Heart left ventricle (tissue), 13 donors: ENCODE measurements at regions not wholly inside any gene's neighbourhood (a gene's known extent, or its start where the extent isn't known, plus 50 kb on each side); places are given as distances from the start of the nearest gene placed in this dataset.

Experiments
- CTCF ChIP-seq, 12 donors: fragments of 200-600 bp; sonication (generic) in 4 of 12; IDR thresholded peaks; one replicate each; pipeline versions ENCODE4 v1.5.0 to v1.8.0; 2018 to 2022; ENCODE audit warnings: antibody characterized with exemption in 12 of 12, mild to moderate bottlenecking in 5 of 12
- POLR2A ChIP-seq, 2 donors: fragments of 450-650 bp; IDR thresholded peaks; one replicate each; pipeline ENCODE4 v1.6.1; 2017; ENCODE audit warnings: antibody characterized with exemption in 2 of 2, mild to moderate bottlenecking in 2 of 2, moderate library complexity in 2 of 2
- donor health status: ischemic (EF 13 %, LVEDD 7.1; RV severe dilation, severe dysfunction).
- donor health status: DM: no; HTN: yes; CAD: no.
- donor health status: DM: no; HTN: no; CAD: no.
- donor health status: ischemic (EF 25% LVEDD 6.9; RV normal size, moderate dysfunction).
- donor health status: ischemic (EF 25% LVEDD 5.7; RV mildly dilated, moderate dysfunction).
- donor health status: ischemic (EF 35%, LVEDD 5.7; RV mildly dilated, moderate dysfunction).
- donor health status: nonischemic (EF 11% LVEDD 7.7; RV severe dilation, severe dysfunction).
- donor health status: DM: yes; HTN: yes; CAD: no.
- donor health status: PGD.
- donor health status: ischemic (EF 29% LVEDD 5.4; RV normal size, mild dysfunction).
- donor health status: nonischemic (EF 23%, LVEDD 6.1; RV moderate dilation, normal function).

GRCh38 chr1:221888218-221888617 is 146.3 kb upstream of the DUSP10 start:
- TF ChIP-seq CTCF (IDR thresholded peaks at IDR 0.05) (no peak), POLR2A (IDR thresholded peaks at IDR 0.05) (no peak)
